Activated CD8-positive, alpha-beta T cell treated with anti-CD3 and anti-CD28 coated beads, Interleukin-2, amount 10 ng/mL, durations not matched to agents 7 days and 5 days (primary cell): ENCODE measurements at regions not wholly inside any gene's neighbourhood (a gene's known extent, or its start where the extent isn't known, plus 50 kb on each side); places are given as distances from the start of the nearest gene placed in this dataset.
"Not testable (repeated sequence)": the region's sequence is repeated elsewhere in the genome, so short reads cannot be mapped to it uniquely, and the experiment has no call there.

ENCODE experiments used
- ATAC-seq: fragments of 150-1000 bp; cut with Tn5 transposase; one replicate; pipeline ENCODE4 v1.10.0; 2021; ENCODE audit warnings: moderate library complexity
- CTCF ChIA-PET: fragments of 350-600 bp; sonication (Branson Sonifier 250); formaldehyde crosslinking; loops from one replicate; lab custom pipeline; 2021; ENCODE audit warnings: antibody characterized with exemption; lab: Charles Lee
- POLR2A ChIA-PET: fragments of 350-600 bp; sonication (Branson Sonifier 250); formaldehyde crosslinking; loops from one replicate; lab custom pipeline; 2021; ENCODE audit warnings: antibody characterized with exemption; lab: Charles Lee
- DNase-seq: peaks from one replicate; pipeline ENCODE4 v3.0.0-alpha.2; 2020
- H3K27ac Mint-ChIP-seq: one replicate; pipeline ENCODE4 v1.8.0; 2021; ENCODE audit warnings: mild to moderate bottlenecking, mixed read lengths
- H3K27me3 Mint-ChIP-seq: one replicate; pipeline ENCODE4 v1.8.0; 2021; ENCODE audit warnings: low read depth, mixed read lengths
- H3K36me3 Mint-ChIP-seq: one replicate; pipeline ENCODE4 v1.8.0; 2021; ENCODE audit warnings: low read depth, mixed read lengths
- H3K4me1 Mint-ChIP-seq: one replicate; pipeline ENCODE4 v1.8.0; 2021; ENCODE audit warnings: low read depth, mixed read lengths
- H3K4me3 Mint-ChIP-seq: one replicate; pipeline ENCODE4 v1.8.0; 2021; ENCODE audit warnings: mild to moderate bottlenecking, mixed read lengths
- H3K9me3 Mint-ChIP-seq: one replicate; pipeline ENCODE4 v1.8.0; 2022; ENCODE audit warnings: mixed read lengths; ENCODE audit not compliant: insufficient read depth

GRCh38 chr13:71209217-71209616 is 657.8 kb downstream of the DACH1 start:
- ATAC-seq (no peak), DNase-seq (no peak)
- Mint-ChIP-seq H3K36me3 (no peaks in the 10 kb centered on the region), H3K4me3 (no peak overlapping the region), H3K4me1 (no peaks in the 10 kb centered on the region), H3K27ac (no peak overlapping the region), H3K9me3 (no peaks in the 10 kb centered on the region), H3K27me3 (no peaks in the 10 kb centered on the region)
- ChIA-PET CTCF (no interaction called here), POLR2A (no interaction called here)

- H3K4me3 Mint-ChIP-seq, ATAC-seq, H3K27ac Mint-ChIP-seq, POLR2A ChIA-PET, H3K27me3 Mint-ChIP-seq, H3K4me1 Mint-ChIP-seq, H3K9me3 Mint-ChIP-seq, H3K36me3 Mint-ChIP-seq, DNase-seq: not testable (repeated sequence)
- CTCF ChIA-PET: interaction anchor here (1.5 kb wide), 1 partner anchor 14 kb away, joined by 3 read pairs; no protein-coding TSS in a partner anchor
Observed at GRCh38 chr13:71184583-71184982, 682.4 kb downstream of the DACH1 start.

GRCh38 chr13:71183352-71183751 is 683.7 kb downstream of the DACH1 start:
- H3K4me3 Mint-ChIP-seq, DNase-seq, POLR2A ChIA-PET, H3K27ac Mint-ChIP-seq, H3K4me1 Mint-ChIP-seq, ATAC-seq, H3K9me3 Mint-ChIP-seq, H3K36me3 Mint-ChIP-seq, H3K27me3 Mint-ChIP-seq: not testable (repeated sequence)
- CTCF ChIA-PET: interaction anchor here (1.5 kb wide), 1 partner anchor 12 kb away, joined by 3 read pairs; no protein-coding TSS in a partner anchor

GRCh38 chr13:71171740-71172139 is 695.3 kb downstream of the DACH1 start:
- no peaks in the 10 kb centered on the region for H3K4me1 Mint-ChIP-seq
- ChIA-PET POLR2A (no interaction called here), CTCF (no interaction called here)
- H3K36me3 Mint-ChIP-seq: no peaks in the 10 kb centered on the region
- no peaks in the 10 kb centered on the region for H3K9me3 Mint-ChIP-seq
- DNase-seq (no peak), ATAC-seq (no peak)
- no peak overlapping the region for H3K4me3 Mint-ChIP-seq
- no peaks in the 10 kb centered on the region for H3K27me3 Mint-ChIP-seq
- no peak overlapping the region for H3K27ac Mint-ChIP-seq

- POLR2A ChIA-PET: no interaction called here
- ATAC-seq (no peak), DNase-seq (no peak)
- Mint-ChIP-seq H3K4me1 (no peaks in the 10 kb centered on the region), H3K36me3 (no peaks in the 10 kb centered on the region), H3K4me3 (no peak overlapping the region), H3K27me3 (no peaks in the 10 kb centered on the region), H3K27ac (no peak overlapping the region), H3K9me3 (no peaks in the 10 kb centered on the region)
- CTCF ChIA-PET: no interaction called here
Observed at GRCh38 chr13:71169180-71169579, 697.8 kb downstream of the DACH1 start.

GRCh38 chr13:71156550-71156949 is 710.5 kb downstream of the DACH1 start:
- Mint-ChIP-seq H3K4me3 (no peak overlapping the region), H3K27me3 (no peaks in the 10 kb centered on the region), H3K4me1 (no peaks in the 10 kb centered on the region), H3K36me3 (no peaks in the 10 kb centered on the region), H3K9me3 (peaks cover 7% of the 10 kb centered on the region), H3K27ac (no peak overlapping the region)
- no peak for ATAC-seq
- ChIA-PET CTCF (no interaction called here), POLR2A (no interaction called here)
- no peak for DNase-seq

GRCh38 chr13:71149498-71150363 is 717.3 kb downstream of the DACH1 start:
- POLR2A ChIA-PET: no interaction called here
- CTCF ChIA-PET: no interaction called here
- Mint-ChIP-seq H3K4me3 (no peak overlapping the region), H3K9me3 (no peaks in the 10 kb centered on the region), H3K27me3 (no peaks in the 10 kb centered on the region), H3K4me1 (no peaks in the 10 kb centered on the region), H3K36me3 (no peaks in the 10 kb centered on the region), H3K27ac (no peak overlapping the region)
- DNase-seq: no peak
- no peak for ATAC-seq

- H3K27ac Mint-ChIP-seq: no peak overlapping the region
- DNase-seq (no peak), ATAC-seq (no peak)
- ChIA-PET POLR2A (no interaction called here), CTCF (no interaction called here)
- H3K4me3 Mint-ChIP-seq: no peak overlapping the region
- no peaks in the 10 kb centered on the region for H3K36me3 Mint-ChIP-seq
- H3K4me1 Mint-ChIP-seq: no peaks in the 10 kb centered on the region
- H3K9me3 Mint-ChIP-seq: no peaks in the 10 kb centered on the region
- no peaks in the 10 kb centered on the region for H3K27me3 Mint-ChIP-seq
Observed at GRCh38 chr13:71149046-71149445, 718.0 kb downstream of the DACH1 start.

- CTCF ChIA-PET: no interaction called here
- Mint-ChIP-seq H3K4me1 (no peaks in the 10 kb centered on the region), H3K36me3 (no peaks in the 10 kb centered on the region), H3K9me3 (no peaks in the 10 kb centered on the region), H3K4me3 (no peak overlapping the region), H3K27me3 (no peaks in the 10 kb centered on the region), H3K27ac (no peak overlapping the region)
- POLR2A ChIA-PET: no interaction called here
- ATAC-seq (no peak), DNase-seq (no peak)
Observed at GRCh38 chr13:71148396-71148795, 718.6 kb downstream of the DACH1 start.

- no peak overlapping the region for H3K4me3 Mint-ChIP-seq
- H3K27ac Mint-ChIP-seq: no peak overlapping the region
- DNase-seq: no peak
- CTCF ChIA-PET: no interaction called here
- POLR2A ChIA-PET: no interaction called here
- ATAC-seq: no peak
- H3K9me3 Mint-ChIP-seq: no peaks in the 10 kb centered on the region
- no peaks in the 10 kb centered on the region for H3K4me1 Mint-ChIP-seq
- H3K27me3 Mint-ChIP-seq: no peaks in the 10 kb centered on the region
- H3K36me3 Mint-ChIP-seq: no peaks in the 10 kb centered on the region
Observed at GRCh38 chr13:71144883-71145282, 722.1 kb downstream of the DACH1 start.

- CTCF ChIA-PET: no interaction called here
- H3K36me3 Mint-ChIP-seq: no peaks in the 10 kb centered on the region
- no peak overlapping the region for H3K27ac Mint-ChIP-seq
- no peaks in the 10 kb centered on the region for H3K27me3 Mint-ChIP-seq
- no peak for DNase-seq
- no peak for ATAC-seq
- no peak overlapping the region for H3K4me3 Mint-ChIP-seq
- no peaks in the 10 kb centered on the region for H3K4me1 Mint-ChIP-seq
- POLR2A ChIA-PET: no interaction called here
- no peaks in the 10 kb centered on the region for H3K9me3 Mint-ChIP-seq
Observed at GRCh38 chr13:71137101-71137500, 729.9 kb downstream of the DACH1 start.

- DNase-seq: no peak
- ChIA-PET POLR2A (no interaction called here), CTCF (no interaction called here)
- no peaks in the 10 kb centered on the region for H3K27me3 Mint-ChIP-seq
- H3K36me3 Mint-ChIP-seq: no peaks in the 10 kb centered on the region
- no peaks in the 10 kb centered on the region for H3K4me1 Mint-ChIP-seq
- ATAC-seq: no peak
- no peaks in the 10 kb centered on the region for H3K9me3 Mint-ChIP-seq
- H3K4me3 Mint-ChIP-seq: no peak overlapping the region
- no peak overlapping the region for H3K27ac Mint-ChIP-seq
Observed at GRCh38 chr13:71124230-71124629, 742.8 kb downstream of the DACH1 start.
